AG09309 (cell line): ENCODE measurements at regions not wholly inside any gene's neighbourhood (a gene's known extent, or its start where the extent isn't known, plus 50 kb on each side); places are given as distances from the start of the nearest gene placed in this dataset.

Experiments
- DNase-seq: peaks from one replicate; pipeline ENCODE4 v3.0.0-alpha.2; 2010; ENCODE audit warnings: low read depth
- H3K4me3 ChIP-seq: 2 replicates; pipeline ENCODE4 v1.5.1; 2011; ENCODE audit warnings: mild to moderate bottlenecking, low read depth, low read length, moderate library complexity; ENCODE audit not compliant: control insufficient read depth
- TF ChIP-seq, protein P1 (sequence below): IDR thresholded peaks from 2 replicates; pipeline ENCODE4 v1.5.1; 2011; ENCODE audit warnings: mild to moderate bottlenecking, low read depth, low read length, inconsistent platforms; ENCODE audit not compliant: insufficient read depth, control insufficient read depth; ENCODE audit errors: missing control alignments

DNA sequence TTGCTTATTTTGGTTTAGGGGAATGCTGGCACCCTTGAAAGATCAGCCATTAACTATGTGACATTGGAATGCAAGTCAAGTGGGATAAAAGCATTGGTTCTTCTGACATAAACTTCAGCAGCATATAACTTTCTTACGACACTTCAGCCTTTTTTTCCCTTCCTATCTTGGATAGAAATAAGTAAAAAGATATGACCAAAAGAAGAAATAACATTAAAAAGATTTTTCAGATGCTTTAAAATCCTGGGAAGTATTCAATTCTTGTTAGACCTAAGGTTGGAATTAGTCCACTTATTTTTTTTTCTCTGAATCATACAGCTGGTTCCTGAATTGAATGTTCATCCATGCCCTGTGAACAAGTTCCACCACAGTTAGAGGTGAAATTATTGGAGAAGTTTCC, 85.6 kb upstream of the TSPAN8 start:
- no peak for DNase-seq
- TF ChIP-seq, protein P1, sequence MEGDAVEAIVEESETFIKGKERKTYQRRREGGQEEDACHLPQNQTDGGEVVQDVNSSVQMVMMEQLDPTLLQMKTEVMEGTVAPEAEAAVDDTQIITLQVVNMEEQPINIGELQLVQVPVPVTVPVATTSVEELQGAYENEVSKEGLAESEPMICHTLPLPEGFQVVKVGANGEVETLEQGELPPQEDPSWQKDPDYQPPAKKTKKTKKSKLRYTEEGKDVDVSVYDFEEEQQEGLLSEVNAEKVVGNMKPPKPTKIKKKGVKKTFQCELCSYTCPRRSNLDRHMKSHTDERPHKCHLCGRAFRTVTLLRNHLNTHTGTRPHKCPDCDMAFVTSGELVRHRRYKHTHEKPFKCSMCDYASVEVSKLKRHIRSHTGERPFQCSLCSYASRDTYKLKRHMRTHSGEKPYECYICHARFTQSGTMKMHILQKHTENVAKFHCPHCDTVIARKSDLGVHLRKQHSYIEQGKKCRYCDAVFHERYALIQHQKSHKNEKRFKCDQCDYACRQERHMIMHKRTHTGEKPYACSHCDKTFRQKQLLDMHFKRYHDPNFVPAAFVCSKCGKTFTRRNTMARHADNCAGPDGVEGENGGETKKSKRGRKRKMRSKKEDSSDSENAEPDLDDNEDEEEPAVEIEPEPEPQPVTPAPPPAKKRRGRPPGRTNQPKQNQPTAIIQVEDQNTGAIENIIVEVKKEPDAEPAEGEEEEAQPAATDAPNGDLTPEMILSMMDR: no peak
- no peak overlapping the region for H3K4me3 ChIP-seq

DNA sequence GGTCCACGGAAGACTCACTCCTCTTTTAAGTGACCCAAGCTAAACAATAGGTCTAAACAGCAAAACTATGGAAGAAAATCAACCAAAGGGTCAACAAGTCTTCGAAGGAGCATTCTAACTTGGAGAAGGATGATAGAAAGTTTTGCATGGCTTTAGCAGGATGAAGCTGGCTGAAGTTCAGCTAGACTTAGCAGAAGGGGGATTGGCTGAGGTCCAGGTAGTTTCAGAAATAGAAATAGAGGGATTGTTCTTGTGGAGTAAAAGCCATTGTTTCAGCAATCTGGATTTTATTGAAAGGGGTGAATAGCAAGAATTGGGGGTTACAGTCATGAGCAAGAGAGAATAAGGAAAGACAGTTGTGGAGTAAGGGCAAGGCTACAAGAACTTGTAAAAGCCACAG, 84.7 kb upstream of the TSPAN8 start:
- DNase-seq: no peak
- H3K4me3 ChIP-seq: no peak overlapping the region
- TF ChIP-seq, protein P1: no peak

DNA sequence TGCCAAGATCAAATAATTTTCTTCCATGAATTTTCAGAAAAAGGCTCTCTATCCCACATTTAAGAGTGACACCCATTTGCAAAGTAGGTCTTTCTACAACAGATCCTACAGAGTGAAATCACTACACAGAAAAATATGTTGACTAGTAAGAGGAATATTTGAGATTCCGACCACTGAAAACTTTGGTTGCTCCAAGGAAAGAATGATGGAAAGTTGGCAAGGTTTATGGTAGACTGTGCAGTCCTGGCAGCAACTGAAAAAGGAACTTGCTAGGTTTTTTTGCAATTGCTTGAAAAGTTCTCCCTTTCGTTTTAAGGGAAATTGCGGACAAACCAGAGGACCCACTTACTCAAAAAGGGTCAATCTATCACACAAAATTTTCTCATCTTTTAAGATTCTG, 83.1 kb upstream of the TSPAN8 start:
- H3K4me3 ChIP-seq: no peak overlapping the region
- TF ChIP-seq, protein P1: no peak
- no peak for DNase-seq

DNA sequence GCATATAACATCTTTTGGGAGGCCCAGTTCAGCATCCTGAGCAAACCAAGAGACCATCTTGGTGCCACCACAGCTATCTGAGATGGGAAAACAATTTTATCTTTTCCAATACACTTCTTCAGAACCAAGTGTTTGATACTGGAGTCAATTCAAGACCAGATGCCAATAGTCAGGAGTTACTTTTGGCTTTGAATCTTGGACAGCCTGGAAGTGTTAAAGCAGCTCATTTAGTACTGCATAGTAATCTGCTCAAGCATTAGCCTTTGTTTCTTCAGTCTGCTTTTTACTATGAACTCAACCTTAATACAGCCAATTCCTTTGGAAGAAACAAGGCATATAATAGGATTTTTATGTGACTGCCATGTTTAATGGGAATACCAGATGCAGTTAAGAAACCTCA, 81.9 kb upstream of the TSPAN8 start:
- no peak overlapping the region for H3K4me3 ChIP-seq
- DNase-seq: no peak
- TF ChIP-seq, protein P1: no peak

DNA sequence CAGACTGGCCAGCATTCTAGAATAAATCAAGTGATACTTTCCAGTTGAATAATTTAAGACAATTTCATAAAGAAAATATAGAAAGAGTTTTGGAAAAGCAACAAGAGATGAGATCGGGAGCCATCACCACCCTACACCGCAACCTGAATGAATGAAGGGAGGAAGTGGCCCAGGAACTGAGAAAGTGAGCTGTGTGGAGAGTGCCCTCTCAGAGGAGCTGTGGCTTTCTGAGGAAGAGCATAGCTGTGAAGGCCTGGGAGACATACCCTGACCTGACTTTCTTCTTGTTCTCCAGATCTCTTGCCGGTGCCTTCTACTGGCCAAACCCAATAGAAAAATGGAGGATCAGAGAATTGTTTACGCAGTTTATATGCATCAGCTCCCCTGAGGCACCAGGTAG, 79.3 kb upstream of the TSPAN8 start:
- no peak for DNase-seq
- TF ChIP-seq, protein P1: no peak
- H3K4me3 ChIP-seq: no peak overlapping the region

DNA sequence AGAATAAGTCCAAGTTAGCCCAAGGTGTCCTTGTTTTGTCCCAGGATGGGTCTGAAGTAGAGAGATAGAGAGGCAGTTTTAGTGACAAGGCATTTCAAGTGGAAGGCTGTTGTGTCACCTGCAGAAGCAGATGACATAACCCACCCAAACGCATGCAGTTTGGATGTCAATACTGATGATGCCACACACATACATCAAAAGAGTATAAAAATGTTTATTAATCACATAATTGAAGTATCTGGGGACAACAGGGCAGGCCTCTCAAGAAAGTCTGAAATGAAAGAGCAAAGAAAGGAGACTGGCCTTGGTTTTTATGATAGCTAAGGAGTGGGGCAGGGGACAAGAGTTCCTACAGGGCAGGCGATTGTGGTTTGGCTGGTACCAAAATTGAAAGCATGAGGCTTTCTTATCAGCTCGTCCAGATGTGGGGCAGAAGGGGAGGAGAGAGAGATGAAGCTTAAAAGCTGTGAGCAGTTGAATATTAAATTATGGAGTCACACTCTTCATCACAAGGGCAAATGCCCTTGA, 78.4 kb upstream of the TSPAN8 start:
- TF ChIP-seq, protein P1: no peak
- DNase-seq: no peak
- no peak overlapping the region for H3K4me3 ChIP-seq

DNA sequence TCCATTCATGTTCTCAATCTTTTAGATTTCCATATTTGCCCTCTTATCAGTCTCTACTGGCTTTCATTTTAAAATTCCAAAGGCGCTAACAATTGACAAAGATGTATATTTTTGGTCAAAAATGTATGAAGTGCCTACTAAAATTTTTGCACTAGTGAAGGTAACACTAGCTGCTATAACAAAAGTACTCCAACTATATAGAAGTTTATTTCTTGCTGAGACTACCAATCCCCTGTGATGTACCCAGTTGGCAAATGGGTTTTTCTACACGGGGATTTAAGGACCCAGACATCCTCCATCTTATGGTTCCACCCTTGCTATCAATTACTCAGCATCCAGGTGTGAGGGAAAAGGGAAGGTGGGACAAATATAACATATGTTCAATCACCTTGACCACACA, 75.3 kb upstream of the TSPAN8 start:
- TF ChIP-seq, protein P1: no peak
- no peak for DNase-seq

More for the DNA sequence above, 75.3 kb upstream of the TSPAN8 start:
- H3K4me3 ChIP-seq: no peak overlapping the region
